GM18873 (cell line): ENCODE measurements at regions not wholly inside any gene's neighbourhood (a gene's known extent, or its start where the extent isn't known, plus 50 kb on each side); places are given as distances from the start of the nearest gene placed in this dataset.

Source experiments
- ATAC-seq: cut with Tn5 transposase; IDR thresholded peaks from one replicate; pipeline ENCODE4 v1.9.1; 2021; ENCODE audit warnings: mild to moderate bottlenecking, moderate library complexity, moderate number of reproducible peaks; ENCODE audit not compliant: unreplicated experiment, low FRiP score

DNA sequence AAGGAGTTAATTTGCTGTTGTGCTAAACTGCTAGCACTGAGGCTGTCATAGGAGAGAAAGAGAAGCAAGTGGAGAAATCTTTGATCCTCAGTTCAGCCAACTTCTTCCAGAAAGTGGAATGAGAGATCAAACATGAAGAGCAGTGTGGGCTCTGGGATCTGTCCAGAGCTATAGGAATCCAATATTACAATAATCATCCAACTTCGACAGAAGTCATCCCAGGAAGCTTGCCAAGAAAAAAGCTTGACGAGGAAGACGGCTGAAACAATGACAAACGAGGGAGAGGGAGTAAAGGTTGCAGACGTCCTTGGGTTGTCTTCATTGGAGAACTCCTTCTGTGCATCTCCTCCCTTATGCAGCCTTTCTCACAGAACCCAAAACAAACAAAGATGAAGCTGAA, 496.2 kb downstream of the INSC start:
- no peak for ATAC-seq

GRCh38 chr11:15613251-15613650, 498.5 kb downstream of the INSC start:
- no peak for ATAC-seq

DNA sequence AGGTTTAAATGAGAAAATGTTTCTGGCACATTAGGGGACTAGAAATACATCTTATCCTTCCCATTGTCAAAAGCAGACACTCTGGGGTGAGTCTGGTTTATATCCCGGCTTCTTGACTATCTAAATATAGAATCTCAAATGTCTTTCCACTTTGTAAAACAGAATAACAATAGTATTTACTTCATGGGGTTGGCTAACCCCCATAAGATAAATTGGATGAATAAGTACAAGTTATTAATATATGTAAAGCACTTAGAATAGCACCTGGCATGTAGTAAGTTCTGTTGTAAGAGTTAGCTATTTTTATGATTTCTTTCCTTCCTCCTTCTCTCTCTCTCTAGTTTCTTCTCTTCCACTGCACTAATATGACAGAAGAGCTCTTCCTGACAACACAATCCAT, 499.1 kb downstream of the INSC start:
- no peak for ATAC-seq

GRCh38 chr11:15615398-15616096, 500.8 kb downstream of the INSC start:
- ATAC-seq, result no peak

DNA sequence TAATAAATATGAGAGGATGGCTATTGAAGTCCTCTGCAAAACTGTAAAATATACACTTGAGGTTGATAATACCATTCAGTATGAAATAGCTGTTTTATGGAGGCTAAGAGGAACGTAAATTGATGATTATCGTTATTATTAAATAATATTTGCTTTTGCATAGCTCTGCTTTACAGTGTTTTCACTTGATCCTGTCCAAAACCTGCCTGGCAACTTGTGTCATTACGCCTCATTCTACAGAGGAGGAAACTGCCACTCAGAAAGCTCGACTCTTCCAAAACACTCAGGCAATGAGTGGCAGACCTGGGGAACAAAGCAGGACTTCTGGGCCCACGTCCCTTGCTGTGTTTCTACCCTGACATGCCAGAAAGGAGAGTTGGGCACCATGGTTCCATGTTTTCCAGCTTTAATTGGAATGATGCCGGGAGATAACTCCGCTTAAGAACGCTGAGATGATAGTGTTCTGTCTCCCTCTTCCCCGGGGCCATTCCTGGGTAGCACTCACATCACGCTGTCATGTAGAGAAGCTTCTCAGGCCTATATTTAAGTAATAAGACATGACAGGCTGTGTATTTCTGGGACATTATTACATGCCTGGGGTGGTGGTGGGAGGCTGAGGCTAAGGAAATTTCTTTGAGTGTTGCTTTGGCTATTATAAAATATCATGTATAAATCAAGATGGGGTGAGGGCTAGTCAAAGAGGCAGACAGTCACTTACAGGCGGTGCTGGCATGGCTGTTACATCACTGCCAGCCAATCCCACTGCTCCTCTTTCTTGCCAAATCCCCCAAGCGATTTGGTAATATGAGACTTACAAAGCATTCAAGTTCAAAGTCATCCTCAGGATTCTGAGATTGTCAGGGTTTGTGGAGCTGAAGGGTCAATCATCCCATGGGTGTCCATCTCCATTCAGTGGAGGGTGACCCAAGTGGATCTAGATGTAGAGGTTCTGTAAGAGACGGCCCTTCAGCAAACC, 501.7 kb downstream of the INSC start:
- ATAC-seq, result no peak

DNA sequence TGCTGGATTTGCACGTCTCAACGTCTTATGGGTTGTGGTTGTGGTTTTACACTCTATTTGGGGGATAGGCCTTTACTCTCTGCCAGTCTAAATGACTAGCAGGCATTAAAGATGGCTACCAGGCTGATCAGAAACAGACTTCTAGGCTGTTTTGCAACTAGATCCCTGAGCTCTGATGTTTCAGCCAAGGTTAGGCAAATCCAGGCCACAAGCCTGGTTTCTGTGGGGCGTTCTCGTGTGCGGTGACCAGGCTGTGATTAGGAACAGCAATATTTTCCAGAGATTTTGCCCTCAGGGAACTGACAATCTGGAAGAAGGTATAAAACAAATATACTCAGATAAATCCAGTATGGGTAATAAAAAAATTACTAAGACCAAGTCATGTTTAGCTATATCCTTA, 502.4 kb downstream of the INSC start:
- ATAC-seq, result no peak

GRCh38 chr11:15618583-15619032, 503.9 kb downstream of the INSC start:
- ATAC-seq, result no peak

DNA sequence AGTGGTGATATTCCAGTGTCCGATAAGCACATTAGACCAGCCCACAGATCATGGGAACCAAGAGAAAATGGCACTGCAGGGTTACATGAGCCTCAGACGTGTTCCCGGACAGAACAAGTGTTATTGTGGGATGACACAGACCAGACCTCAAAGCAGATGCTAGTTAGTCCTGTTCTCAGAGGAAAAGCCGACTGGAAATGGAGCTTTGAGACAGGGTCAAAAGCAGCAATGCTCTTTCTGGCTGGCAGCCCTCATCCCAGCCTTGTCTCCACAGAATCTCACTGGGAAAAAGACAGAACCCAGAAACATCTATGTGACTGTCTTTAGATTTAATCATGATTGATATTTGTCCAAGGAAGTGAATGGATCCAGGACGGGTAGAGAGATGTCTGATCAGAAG, 506.8 kb downstream of the INSC start:
- ATAC-seq, result no peak

DNA sequence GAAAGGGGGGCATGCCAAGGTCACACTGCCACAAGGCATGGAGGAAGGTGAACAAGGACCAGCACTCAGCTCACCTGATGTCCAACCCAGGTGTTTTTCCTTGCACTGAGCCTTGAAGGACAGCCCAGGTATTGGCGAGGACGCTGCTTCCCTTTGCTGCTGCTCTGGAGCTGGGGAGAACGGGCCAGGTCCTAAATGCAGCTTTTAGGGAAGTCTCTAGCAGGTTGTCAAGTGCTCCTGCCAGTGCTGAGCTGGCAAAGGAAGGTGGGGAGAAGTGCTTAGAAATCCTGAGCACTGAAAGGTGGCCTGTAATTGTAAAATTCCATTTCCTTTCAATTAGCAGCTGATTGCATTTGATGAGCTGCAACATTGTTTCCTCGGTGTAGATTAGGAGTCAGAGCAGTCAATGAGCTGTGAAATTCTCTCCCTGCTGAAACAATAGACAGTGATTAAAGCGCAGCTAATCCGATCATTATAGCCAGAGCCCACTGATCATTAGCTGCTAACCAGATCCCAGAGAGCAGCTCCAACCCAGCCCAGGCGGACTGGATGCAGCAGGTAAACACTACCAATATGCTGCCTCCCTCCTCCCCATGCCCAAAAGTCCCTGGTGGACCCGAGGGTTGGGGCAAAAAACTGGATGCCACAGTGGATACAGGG, 507.6 kb downstream of the INSC start:
- no peak for ATAC-seq

- no peak for ATAC-seq
Measured at GRCh38 chr11:15624701-15625100, 510.0 kb downstream of the INSC start.

DNA sequence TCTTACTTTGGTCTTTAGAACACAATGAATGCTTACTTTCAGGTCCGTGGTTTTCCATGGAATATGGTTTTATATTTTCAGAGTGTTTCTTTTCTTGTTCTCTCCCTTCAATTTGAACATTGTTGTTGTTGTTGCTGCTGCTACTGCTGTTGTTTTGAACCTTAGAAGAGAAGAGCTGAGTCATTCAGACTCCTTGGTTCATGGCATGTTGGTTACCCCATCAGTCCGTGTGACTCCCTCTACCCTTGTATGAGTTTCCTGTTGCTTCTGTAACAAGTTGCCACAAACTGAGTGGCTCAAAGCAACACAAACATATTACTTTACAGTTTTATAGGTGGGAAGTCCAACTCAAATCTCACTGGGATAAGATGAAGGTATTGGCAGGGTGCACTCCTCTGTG, 511.0 kb downstream of the INSC start:
- ATAC-seq, result no peak

GRCh38 chr11:15627560-15627959, 512.8 kb downstream of the INSC start:
- ATAC-seq, result no peak

DNA sequence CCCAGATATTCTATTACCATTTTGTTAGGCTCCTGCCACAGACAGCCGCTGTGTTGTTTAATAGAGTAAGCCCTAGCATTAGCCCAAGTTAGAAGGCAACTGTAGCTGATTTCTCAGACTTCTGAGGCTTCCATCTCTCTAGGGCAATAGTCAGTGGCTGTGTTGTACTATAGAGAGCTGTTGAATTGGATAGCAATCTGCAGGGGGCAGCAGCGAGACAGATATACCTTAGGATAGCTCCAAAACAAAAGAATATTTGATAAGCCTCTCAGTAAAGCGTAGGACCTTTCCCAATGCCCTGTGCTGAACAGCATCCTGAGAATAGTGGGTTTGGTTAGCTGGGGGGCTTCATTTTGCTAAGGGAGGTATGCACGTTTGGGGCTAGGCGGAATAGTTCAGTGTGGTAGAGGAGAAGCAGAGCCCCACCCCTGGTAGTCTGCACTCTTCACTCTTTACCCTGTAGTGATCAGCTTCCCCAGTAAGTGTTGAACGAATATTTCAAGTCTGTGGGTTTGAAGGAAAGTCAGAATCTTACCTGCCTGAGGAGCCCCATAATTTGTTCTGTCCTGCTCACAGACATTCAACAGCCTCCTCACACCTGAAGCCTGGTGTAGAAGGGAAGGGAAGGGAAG, 515.1 kb downstream of the INSC start:
- ATAC-seq, result no peak

GRCh38 chr11:15630896-15631295, 516.2 kb downstream of the INSC start:
- ATAC-seq, result no peak

DNA sequence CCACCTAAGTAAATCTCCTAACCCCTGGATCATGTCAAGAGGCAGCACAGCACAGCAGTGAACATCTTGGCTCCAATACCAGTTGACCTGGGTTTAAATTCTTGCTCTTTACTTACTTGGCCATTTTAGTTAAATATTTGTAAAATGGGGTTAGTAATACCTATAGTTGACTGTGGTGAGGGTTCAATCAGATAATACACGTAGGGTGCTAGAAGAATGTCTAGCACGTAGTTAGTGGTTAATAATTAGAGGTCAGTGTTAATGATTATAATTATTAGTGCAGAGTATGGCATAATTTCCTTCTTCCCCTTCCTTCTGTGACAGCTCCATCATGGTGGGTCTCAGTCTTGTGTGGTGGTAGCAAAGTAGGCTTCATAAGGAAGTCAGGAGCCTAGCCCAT, 520.8 kb downstream of the INSC start:
- no peak for ATAC-seq

- no peak for ATAC-seq
Measured at GRCh38 chr11:15636521-15637089, 521.9 kb downstream of the INSC start.

- no peak for ATAC-seq
Measured at GRCh38 chr11:15638386-15638787, 523.7 kb downstream of the INSC start.

DNA sequence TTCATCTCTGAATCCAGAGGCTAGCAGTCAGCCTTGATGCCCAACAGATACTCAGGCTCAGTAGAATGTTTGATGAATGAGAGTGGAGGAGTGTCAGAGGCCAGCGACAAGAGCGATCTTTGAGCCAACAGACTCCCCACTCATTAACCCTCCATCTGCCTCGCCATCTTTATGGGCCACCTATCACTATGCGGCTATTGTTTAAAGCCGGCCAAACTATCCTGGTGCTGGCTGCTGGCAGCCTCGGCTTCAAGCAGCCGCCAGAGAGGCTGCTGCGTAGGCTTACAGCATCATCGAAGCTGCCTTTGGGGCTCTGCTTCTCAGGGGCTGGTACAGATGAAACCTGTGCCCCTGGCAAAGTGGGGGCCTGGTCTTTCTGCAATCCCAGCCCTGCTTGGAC, 525.6 kb downstream of the INSC start:
- ATAC-seq, result no peak

GRCh38 chr11:15641271-15642045, 526.7 kb downstream of the INSC start:
- no peak for ATAC-seq

DNA sequence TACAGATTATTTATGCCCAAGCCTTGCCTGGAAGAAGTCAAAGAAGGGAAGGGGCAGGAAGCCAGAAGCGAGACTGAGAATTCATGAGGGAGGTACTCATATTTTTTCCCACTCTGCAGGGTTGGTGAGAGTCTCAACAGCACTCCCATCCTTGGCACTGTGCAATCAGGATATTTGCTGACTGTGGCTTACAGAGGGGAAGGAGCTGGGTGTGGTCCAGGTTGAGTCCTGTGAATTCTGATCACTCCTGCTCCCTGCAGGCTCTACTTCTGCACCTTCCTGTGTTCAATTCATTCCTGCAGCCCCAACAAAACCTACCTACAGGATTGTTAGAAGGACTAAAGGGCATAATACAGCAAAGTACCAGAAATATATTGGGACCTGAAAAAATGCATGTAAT, 530.5 kb downstream of the INSC start:
- ATAC-seq, result no peak
